ENCODE measurements at regions not wholly inside any gene's neighbourhood (a gene's known extent, or its start where the extent isn't known, plus 50 kb on each side); places are given as distances from the start of the nearest gene placed in this dataset.

GRCh38 chr3:162117961-162118360, 621.4 kb downstream of the OTOL1 start:
- no peak for ATAC-seq
- H3K4me1 ChIP-seq, result no peaks in the 10 kb centered on the region
- intact Hi-C loops (cut with DNase I), result no loop called here
- no peaks in the 10 kb centered on the region for H3K36me3 ChIP-seq (replicated peaks in 1 of 2; ENCODE audit: insufficient read depth in 1 of 2, low read depth in 2 of 2)
- no peak overlapping the region for H3K4me3 ChIP-seq
- H3K9me3 ChIP-seq, result no peaks in the 10 kb centered on the region
- WGBS, 2 donors, result 68 to 73% methylated on average over 1 of the region's 1 CpG
- no peak for DNase-seq
- no peak for TF ChIP-seq POLR2A (IDR thresholded peaks at IDR 0.05)
- TF ChIP-seq CTCF (IDR thresholded peaks at IDR 0.05), result no peak
- H3K27ac ChIP-seq, result no peak overlapping the region
- no peaks in the 10 kb centered on the region for H3K27me3 ChIP-seq

- Histone ChIP-seq H3K27ac (no peak overlapping the region), H3K4me3 (no peak overlapping the region), H3K36me3 (replicated peaks in 1 of 2; ENCODE audit: insufficient read depth in 1 of 2, low read depth in 2 of 2) (no peaks in the 10 kb centered on the region), H3K27me3 (no peaks in the 10 kb centered on the region), H3K9me3 (no peaks in the 10 kb centered on the region), H3K4me1 (no peaks in the 10 kb centered on the region)
- intact Hi-C loops (cut with DNase I), result no loop called here
- TF ChIP-seq POLR2A (IDR thresholded peaks at IDR 0.05) (no peak), CTCF (IDR thresholded peaks at IDR 0.05) (no peak)
- ATAC-seq (no peak), DNase-seq (no peak)
- 35 to 53% methylated on average over 2 of the region's 2 CpGs for WGBS, 2 donors
These were observed 623.0 kb downstream of the OTOL1 start for GRCh38 chr3:162119651-162120050.

- Histone ChIP-seq H3K9me3 (no peaks in the 10 kb centered on the region), H3K27me3 (no peaks in the 10 kb centered on the region), H3K4me1 (no peaks in the 10 kb centered on the region), H3K36me3 (replicated peaks in 1 of 2; ENCODE audit: insufficient read depth in 1 of 2, low read depth in 2 of 2) (no peaks in the 10 kb centered on the region), H3K27ac (no peak overlapping the region), H3K4me3 (no peak overlapping the region)
- DNase-seq (no peak), ATAC-seq (no peak)
- intact Hi-C loops (cut with DNase I), result no loop called here
- no peak for TF ChIP-seq CTCF (IDR thresholded peaks at IDR 0.05)
- no peak for TF ChIP-seq POLR2A (IDR thresholded peaks at IDR 0.05)
- 52 to 59% methylated on average over 1 of the region's 1 CpG for WGBS, 2 donors
These were observed 625.8 kb downstream of the OTOL1 start for GRCh38 chr3:162122405-162122804.

GRCh38 chr3:162125790-162126189, 629.2 kb downstream of the OTOL1 start:
- intact Hi-C loops (cut with DNase I), result no loop called here
- Histone ChIP-seq H3K27me3 (no peaks in the 10 kb centered on the region), H3K9me3 (no peaks in the 10 kb centered on the region), H3K27ac (no peak overlapping the region), H3K36me3 (replicated peaks in 1 of 2; ENCODE audit: insufficient read depth in 1 of 2, low read depth in 2 of 2) (no peaks in the 10 kb centered on the region), H3K4me1 (no peaks in the 10 kb centered on the region), H3K4me3 (no peak overlapping the region)
- TF ChIP-seq CTCF (IDR thresholded peaks at IDR 0.05) (no peak), POLR2A (IDR thresholded peaks at IDR 0.05) (no peak)
- DNase-seq (no peak), ATAC-seq (no peak)
- 41 to 75% methylated on average over 1 of the region's 1 CpG for WGBS, 2 donors

- WGBS, 2 donors, result 71 to 87% methylated on average over 3 of the region's 3 CpGs
- DNase-seq (no peak), ATAC-seq (no peak)
- Histone ChIP-seq H3K4me1 (no peaks in the 10 kb centered on the region), H3K36me3 (replicated peaks in 1 of 2; ENCODE audit: insufficient read depth in 1 of 2, low read depth in 2 of 2) (no peaks in the 10 kb centered on the region), H3K27ac (no peak overlapping the region), H3K27me3 (no peaks in the 10 kb centered on the region), H3K4me3 (no peak overlapping the region), H3K9me3 (no peaks in the 10 kb centered on the region)
- TF ChIP-seq POLR2A (IDR thresholded peaks at IDR 0.05) (no peak), CTCF (IDR thresholded peaks at IDR 0.05) (no peak)
- intact Hi-C loops (cut with DNase I), result no loop called here
These were observed 634.0 kb downstream of the OTOL1 start for GRCh38 chr3:162130582-162130981.

Measured in body of pancreas (tissue), 4 donors.